Lung (tissue), 11 donors: ENCODE measurements at regions not wholly inside any gene's neighbourhood (a gene's known extent, or its start where the extent isn't known, plus 50 kb on each side); places are given as distances from the start of the nearest gene placed in this dataset.
"Not testable (repeated sequence)": the region's sequence is repeated elsewhere in the genome, so short reads cannot be mapped to it uniquely, and the experiment has no call there.

Source experiments
- ATAC-seq: fragments of 200-7000 bp; cut with Tn5 transposase; one replicate; pipeline ENCODE4 v1.9.1; 2020; ENCODE audit warnings: moderate number of reproducible peaks; ENCODE audit not compliant: insufficient read depth, low FRiP score
- DNase-seq, 3 donors: peaks; one replicate each; pipeline ENCODE4 v3.0.0-alpha.2; 2013 to 2017
- H3K27ac ChIP-seq, 2 donors: one replicate each; pipeline ENCODE4 v1.5.1; 2013; ENCODE audit warnings: mild to moderate bottlenecking in 2 of 2, moderate library complexity in 2 of 2, control low read depth in 1 of 2, inconsistent platforms in 1 of 2, low read depth in 1 of 2, low read length in 1 of 2
- H3K27me3 ChIP-seq, 3 donors: one replicate each; pipeline ENCODE4 v1.5.1; 2013; ENCODE audit warnings: low read length in 2 of 3; ENCODE audit not compliant: control insufficient read depth in 3 of 3, insufficient read depth in 3 of 3
- H3K36me3 ChIP-seq, 4 donors: one replicate each; pipeline ENCODE4 v1.5.1; 2013; ENCODE audit warnings: low read length in 4 of 4, mild to moderate bottlenecking in 1 of 4, moderate library complexity in 1 of 4; ENCODE audit not compliant: control insufficient read depth in 4 of 4, insufficient read depth in 4 of 4
- H3K4me1 ChIP-seq, 5 donors: one replicate each; pipeline ENCODE4 v1.5.1; 2013; ENCODE audit warnings: low read length in 5 of 5, mild to moderate bottlenecking in 2 of 5, moderate library complexity in 1 of 5; ENCODE audit not compliant: control insufficient read depth in 5 of 5, insufficient read depth in 5 of 5
- H3K4me3 ChIP-seq: one replicate; pipeline ENCODE4 v1.5.1; 2013; ENCODE audit warnings: mild to moderate bottlenecking, control low read depth, moderate library complexity
- H3K9ac ChIP-seq, 2 donors: one replicate each; pipeline ENCODE4 v1.5.1; 2013; ENCODE audit warnings: low read length in 2 of 2, control low read depth in 1 of 2; ENCODE audit not compliant: insufficient read depth in 1 of 2
- H3K9me3 ChIP-seq, 4 donors: one replicate each; pipeline ENCODE4 v1.5.1; 2013; ENCODE audit warnings: low read length in 3 of 4, mild to moderate bottlenecking in 1 of 4, moderate library complexity in 1 of 4; ENCODE audit not compliant: control insufficient read depth in 4 of 4, insufficient read depth in 3 of 4
- WGBS, 2 donors: extraction: QIAGEN DNeasy Blood & Tissue Kit; methylation state at CpG; one replicate each; pipeline ENCODE4 v1.1.7; 2013; 5-methylcytosine and 5-hydroxymethylcytosine counted together
- TF ChIP-seq, protein P1 (sequence below): IDR thresholded peaks from 2 replicates; pipeline ENCODE4 v1.5.1; 2012; ENCODE audit warnings: mild to moderate bottlenecking; ENCODE audit errors: control extremely low read depth, extremely low read depth
- donor health status: control.
- donor health status: control.
- donor health status: Bipolar disorder and iron deficiency.
- donor health status: healthy.
- donor health status: DM: yes; HTN: yes; CAD: no.

DNA sequence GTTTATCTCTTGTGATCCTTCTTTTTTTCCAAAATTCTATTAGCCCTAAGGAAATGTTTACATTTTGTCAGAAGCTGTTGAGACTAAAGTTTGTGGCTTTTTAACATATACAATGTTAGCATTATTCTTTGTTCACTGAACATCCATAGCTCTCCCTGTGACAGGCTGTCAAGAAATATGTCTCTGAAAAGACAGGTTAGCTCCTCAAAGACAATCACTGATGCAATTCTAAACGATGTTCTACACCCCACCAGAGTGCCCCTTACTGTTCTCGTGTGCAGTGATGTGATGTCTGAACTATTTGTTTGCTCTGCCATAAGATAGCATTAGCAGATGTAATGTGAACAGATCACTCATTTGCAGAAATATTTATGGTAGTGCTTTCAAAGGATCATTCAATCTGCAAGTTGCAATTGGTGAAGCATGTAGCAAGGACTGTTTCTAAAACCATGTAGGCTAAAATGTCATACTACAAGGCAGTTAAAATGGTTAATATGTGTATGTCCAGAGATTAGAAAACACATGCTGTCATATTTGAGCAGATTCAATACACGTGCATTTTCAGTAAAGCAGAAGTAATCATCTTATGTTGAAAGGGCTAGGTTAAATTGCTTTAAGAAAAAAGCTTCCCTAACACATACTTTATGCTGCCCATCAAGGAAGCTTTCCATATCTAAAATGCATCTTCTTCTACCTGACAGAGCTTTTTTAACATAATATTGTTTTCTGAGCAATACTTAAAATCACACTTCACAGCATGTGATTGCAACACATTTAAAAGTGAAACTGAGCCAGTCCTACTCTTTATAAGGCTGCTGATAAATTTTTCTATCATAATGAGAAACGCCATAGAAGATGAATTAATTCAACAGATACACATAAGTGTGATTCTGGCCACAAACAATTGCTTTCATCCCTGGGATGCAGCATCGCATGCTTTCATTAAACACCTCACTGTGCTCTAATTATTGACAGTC lies 285.7 kb upstream of the UBE2E3 start:
- H3K27ac ChIP-seq = no peak overlapping the region
- no peak overlapping the region for H3K4me3 ChIP-seq
- H3K9me3 ChIP-seq = peaks cover 0 to 3% (median 0%) of the 10 kb centered on the region in 4 donors
- DNase-seq = no peak
- H3K27me3 ChIP-seq = no peaks in the 10 kb centered on the region
- H3K4me1 ChIP-seq = peaks cover 0 to 20% (median 0%) of the 10 kb centered on the region in 5 donors
- H3K36me3 ChIP-seq = no peaks in the 10 kb centered on the region
- ATAC-seq = no peak
- TF ChIP-seq, protein P1, sequence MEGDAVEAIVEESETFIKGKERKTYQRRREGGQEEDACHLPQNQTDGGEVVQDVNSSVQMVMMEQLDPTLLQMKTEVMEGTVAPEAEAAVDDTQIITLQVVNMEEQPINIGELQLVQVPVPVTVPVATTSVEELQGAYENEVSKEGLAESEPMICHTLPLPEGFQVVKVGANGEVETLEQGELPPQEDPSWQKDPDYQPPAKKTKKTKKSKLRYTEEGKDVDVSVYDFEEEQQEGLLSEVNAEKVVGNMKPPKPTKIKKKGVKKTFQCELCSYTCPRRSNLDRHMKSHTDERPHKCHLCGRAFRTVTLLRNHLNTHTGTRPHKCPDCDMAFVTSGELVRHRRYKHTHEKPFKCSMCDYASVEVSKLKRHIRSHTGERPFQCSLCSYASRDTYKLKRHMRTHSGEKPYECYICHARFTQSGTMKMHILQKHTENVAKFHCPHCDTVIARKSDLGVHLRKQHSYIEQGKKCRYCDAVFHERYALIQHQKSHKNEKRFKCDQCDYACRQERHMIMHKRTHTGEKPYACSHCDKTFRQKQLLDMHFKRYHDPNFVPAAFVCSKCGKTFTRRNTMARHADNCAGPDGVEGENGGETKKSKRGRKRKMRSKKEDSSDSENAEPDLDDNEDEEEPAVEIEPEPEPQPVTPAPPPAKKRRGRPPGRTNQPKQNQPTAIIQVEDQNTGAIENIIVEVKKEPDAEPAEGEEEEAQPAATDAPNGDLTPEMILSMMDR = no peak
- no peak overlapping the region for H3K9ac ChIP-seq
- WGBS, 2 donors = 45 to 58% methylated on average over 5 of the region's 5 CpGs

GRCh38 chr2:180692322-180692721 lies 288.1 kb upstream of the UBE2E3 start:
- DNase-seq (no peak), ATAC-seq (no peak)
- Histone ChIP-seq H3K27ac (no peak overlapping the region), H3K36me3 (no peaks in the 10 kb centered on the region), H3K4me3 (no peak overlapping the region), H3K9me3 (no peaks in the 10 kb centered on the region), H3K4me1 (peaks cover 0 to 20% (median 0%) of the 10 kb centered on the region in 5 donors), H3K27me3 (no peaks in the 10 kb centered on the region), H3K9ac (no peak overlapping the region)
- WGBS, 2 donors = 92 to 95% methylated on average over 7 of the region's 7 CpGs
- TF ChIP-seq, protein P1 = no peak

DNA sequence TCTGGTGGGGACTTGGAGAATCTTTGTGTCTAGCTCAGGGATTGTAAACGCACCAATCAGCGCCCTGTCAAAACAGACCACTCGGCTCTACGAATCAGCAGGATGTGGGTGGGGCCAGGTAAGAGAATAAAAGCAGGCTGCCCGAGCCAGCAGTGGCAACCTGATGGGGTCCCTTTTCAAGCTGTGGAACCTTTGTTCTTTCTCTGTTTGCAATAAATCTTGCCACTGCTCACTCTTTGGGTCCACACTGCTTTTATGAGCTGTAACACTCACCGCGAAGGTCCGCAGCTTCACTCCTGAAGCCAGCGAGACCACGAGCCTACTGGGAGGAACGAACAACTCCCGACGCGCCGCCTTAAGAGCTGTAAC lies 288.6 kb upstream of the UBE2E3 start:
- H3K9ac ChIP-seq, ATAC-seq, H3K9me3 ChIP-seq, H3K36me3 ChIP-seq, H3K27me3 ChIP-seq, DNase-seq, H3K4me3 ChIP-seq, H3K27ac ChIP-seq: not testable (repeated sequence)
- 93 to 96% methylated on average over 15 of the region's 15 CpGs for WGBS, 2 donors
- peaks cover 0 to 20% (median 0%) of the 10 kb centered on the region in 5 donors for H3K4me1 ChIP-seq

- ATAC-seq, H3K27ac ChIP-seq, DNase-seq, H3K27me3 ChIP-seq, H3K36me3 ChIP-seq, H3K9me3 ChIP-seq, H3K9ac ChIP-seq, H3K4me3 ChIP-seq: not testable (repeated sequence)
- 97 to 98% methylated on average over 34 to 45 of the region's 45 CpGs for WGBS, 2 donors
- H3K4me1 ChIP-seq = peaks cover 0 to 20% (median 0%) of the 10 kb centered on the region in 5 donors
Observed at GRCh38 chr2:180691186-180691854, 289.1 kb upstream of the UBE2E3 start.
